ENCODE measurements at regions not wholly inside any gene's neighbourhood (a gene's known extent, or its start where the extent isn't known, plus 50 kb on each side); places are given as distances from the start of the nearest gene placed in this dataset.

- TF ChIP-seq SREBF2 (IDR thresholded peaks at IDR 0.05) (no peak), JUN (IDR thresholded peaks at IDR 0.05) (no peak), CTCF (IDR thresholded peaks at IDR 0.05) (no peak), HDAC2 (IDR thresholded peaks at IDR 0.05) (no peak), PHF8 (IDR thresholded peaks at IDR 0.05; ENCODE audit: borderline replicate concordance, low read depth) (no peak)
Measured at GRCh38 chrX:40406330-40406859, 174.4 kb upstream of the ATP6AP2 start.
